Stromal cell of bone marrow (primary cell): ENCODE measurements at regions not wholly inside any gene's neighbourhood (a gene's known extent, or its start where the extent isn't known, plus 50 kb on each side); places are given as distances from the start of the nearest gene placed in this dataset.

Source experiments
- DNase-seq: peaks from one replicate; pipeline ENCODE4 v3.0.0-alpha.2; 2012; ENCODE audit warnings: low read depth

DNA sequence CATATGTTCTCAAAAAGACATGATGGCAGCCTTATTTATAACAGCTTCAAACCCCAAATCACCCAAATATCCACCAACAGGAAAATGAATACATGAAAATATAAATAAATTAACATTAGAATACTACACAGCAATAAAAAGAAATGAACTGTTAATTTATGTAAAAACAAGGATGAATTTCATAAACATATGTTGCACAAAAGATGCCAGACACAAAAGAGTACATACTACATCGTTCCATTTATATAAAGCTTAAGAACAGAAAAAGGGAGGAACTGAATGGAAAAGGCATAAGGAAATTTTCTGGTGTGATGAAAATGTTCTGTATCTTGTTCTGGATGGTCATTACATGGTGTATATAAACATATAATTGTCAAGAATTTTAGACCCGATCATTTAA lies 69.9 kb upstream of the TUSC7 start:
- no peak for DNase-seq

DNA sequence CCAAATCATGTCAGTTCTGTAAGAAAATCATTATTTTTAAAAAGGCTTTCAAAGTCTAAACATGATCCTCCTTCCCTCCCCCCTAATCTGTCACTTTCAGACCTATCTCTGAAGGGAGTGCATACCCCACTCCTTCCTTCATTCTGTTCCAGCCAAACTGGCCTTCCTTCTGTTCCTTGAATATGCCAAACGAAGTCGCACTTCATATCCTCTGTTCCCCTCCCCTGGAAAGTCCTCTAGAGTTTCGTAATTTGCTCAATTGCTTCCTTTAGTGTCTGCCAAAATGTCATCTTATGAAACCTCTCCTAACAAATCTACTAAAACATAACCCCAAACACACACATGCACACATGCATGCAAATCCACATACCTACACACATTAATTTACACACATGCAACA lies 69.5 kb upstream of the TUSC7 start:
- no peak for DNase-seq

GRCh38 chr3:116643001-116643400 lies 66.6 kb upstream of the TUSC7 start:
- no peak for DNase-seq

DNA sequence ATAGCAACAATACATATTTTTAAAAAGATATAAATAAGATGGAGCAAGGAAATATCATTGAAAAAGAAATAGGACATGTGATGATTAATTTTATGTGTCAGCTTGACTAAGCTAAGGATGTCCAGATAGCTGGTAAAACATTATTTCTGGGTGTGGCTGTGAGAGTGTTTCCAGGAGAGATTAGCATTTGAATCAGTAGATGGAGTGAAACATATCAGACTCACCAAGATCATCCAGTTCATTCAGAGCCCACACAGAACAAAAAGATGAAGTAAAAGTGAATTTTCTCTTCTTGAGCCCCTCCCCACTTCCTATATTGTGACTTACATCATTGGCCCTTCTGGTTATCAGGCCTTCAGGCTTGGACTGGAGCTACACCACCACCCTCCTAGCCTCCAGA lies 61.6 kb upstream of the TUSC7 start:
- DNase-seq: no peak
